Uterus (tissue), 3 donors: ENCODE measurements at regions not wholly inside any gene's neighbourhood (a gene's known extent, or its start where the extent isn't known, plus 50 kb on each side); places are given as distances from the start of the nearest gene placed in this dataset.
A peak's percentile ranks its signal among the peaks of the same experiment; 100 is the strongest.

Experiments used
- DNase-seq, 2 donors: peaks; one replicate each; pipeline ENCODE4 v3.0.0-alpha.2; 2019 to 2020
- H3K27ac ChIP-seq, 2 donors: fragments of 200-600 bp; sonication (generic); 1 replicate in 1 of 2; 2 replicates in 1 of 2; pipeline ENCODE4 v1.5.1; 2016 to 2018
- H3K27me3 ChIP-seq, 2 donors: fragments of 200-600 bp; sonication (generic); one replicate each; pipeline ENCODE4 v1.5.1; 2018 to 2019; ENCODE audit warnings: control low read depth in 1 of 2
- H3K36me3 ChIP-seq, 2 donors: fragments of 200-600 bp; sonication (generic); one replicate each; pipeline ENCODE4 v1.5.1; 2019; ENCODE audit warnings: control low read depth in 1 of 2
- H3K4me1 ChIP-seq, 2 donors: fragments of 200-600 bp; sonication (generic); one replicate each; pipeline ENCODE4 v1.5.1; 2018 to 2019; ENCODE audit warnings: control low read depth in 1 of 2
- H3K4me3 ChIP-seq, 2 donors: fragments of 200-600 bp; sonication (generic); 1 replicate in 1 of 2; 2 replicates in 1 of 2; pipeline ENCODE4 v1.5.1; 2018 to 2019; ENCODE audit warnings: mild to moderate bottlenecking in 1 of 2
- H3K9me3 ChIP-seq, 2 donors: fragments of 200-600 bp; sonication (generic); one replicate each; pipeline ENCODE4 v1.5.1; 2019; ENCODE audit warnings: control low read depth in 1 of 2
- POLR2A ChIP-seq, 2 donors: fragments of 450-650 bp; IDR thresholded peaks; one replicate each; pipeline ENCODE4 v1.6.1; 2016; ENCODE audit warnings: antibody characterized with exemption in 2 of 2, mild to moderate bottlenecking in 1 of 2, moderate library complexity in 1 of 2
- intact Hi-C: fragments of 100-400 bp; cut with DNase I; formaldehyde crosslinking; loops from one replicate; pipeline ENCODE4 v1.15.1; 2023; ENCODE audit warnings: low total_unique reads
- TF ChIP-seq, protein P1 (sequence below), 4 experiments: fragments of 200-600 bp in 2 of 4; fragments of 450-650 bp in 2 of 4; sonication (generic) in 2 of 4; IDR thresholded peaks; one replicate each; pipeline ENCODE4 v1.5.1; 2016 to 2019; ENCODE audit warnings: antibody characterized with exemption in 4 of 4, mild to moderate bottlenecking in 2 of 4, moderate library complexity in 1 of 4
- donor health status: DM: yes; HTN: yes; CAD: no.

DNA sequence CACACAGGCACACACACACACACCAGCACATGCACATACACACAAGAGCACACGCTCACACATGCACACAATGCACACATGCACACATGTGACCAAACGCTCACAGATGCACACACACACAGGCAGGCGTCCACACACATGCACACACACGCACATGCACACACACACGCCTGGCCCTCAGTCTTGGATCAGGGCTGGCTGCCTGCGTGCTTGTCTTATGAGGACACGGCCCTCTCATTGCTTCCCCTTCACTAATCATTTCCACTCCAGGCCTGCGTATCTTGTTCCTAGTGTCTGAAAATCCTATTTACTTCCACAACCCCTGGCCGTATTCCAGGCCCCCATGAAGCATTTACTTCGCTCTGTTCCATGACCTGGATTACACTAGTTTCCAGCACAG, 740.5 kb downstream of the BRD1 start:
- DNase-seq = peak in 1 of 2 donors; percentile 20
- Histone ChIP-seq H3K9me3 (no peaks in the 10 kb centered on the region), H3K27me3 (no peaks in the 10 kb centered on the region), H3K4me1 (no peaks in the 10 kb centered on the region), H3K27ac (no peak overlapping the region), H3K4me3 (no peak overlapping the region), H3K36me3 (no peaks in the 10 kb centered on the region)
- no peak for TF ChIP-seq POLR2A (IDR thresholded peaks at IDR 0.05)
- TF ChIP-seq, protein P1, sequence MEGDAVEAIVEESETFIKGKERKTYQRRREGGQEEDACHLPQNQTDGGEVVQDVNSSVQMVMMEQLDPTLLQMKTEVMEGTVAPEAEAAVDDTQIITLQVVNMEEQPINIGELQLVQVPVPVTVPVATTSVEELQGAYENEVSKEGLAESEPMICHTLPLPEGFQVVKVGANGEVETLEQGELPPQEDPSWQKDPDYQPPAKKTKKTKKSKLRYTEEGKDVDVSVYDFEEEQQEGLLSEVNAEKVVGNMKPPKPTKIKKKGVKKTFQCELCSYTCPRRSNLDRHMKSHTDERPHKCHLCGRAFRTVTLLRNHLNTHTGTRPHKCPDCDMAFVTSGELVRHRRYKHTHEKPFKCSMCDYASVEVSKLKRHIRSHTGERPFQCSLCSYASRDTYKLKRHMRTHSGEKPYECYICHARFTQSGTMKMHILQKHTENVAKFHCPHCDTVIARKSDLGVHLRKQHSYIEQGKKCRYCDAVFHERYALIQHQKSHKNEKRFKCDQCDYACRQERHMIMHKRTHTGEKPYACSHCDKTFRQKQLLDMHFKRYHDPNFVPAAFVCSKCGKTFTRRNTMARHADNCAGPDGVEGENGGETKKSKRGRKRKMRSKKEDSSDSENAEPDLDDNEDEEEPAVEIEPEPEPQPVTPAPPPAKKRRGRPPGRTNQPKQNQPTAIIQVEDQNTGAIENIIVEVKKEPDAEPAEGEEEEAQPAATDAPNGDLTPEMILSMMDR (IDR thresholded peaks at IDR 0.05) = no peak
- intact Hi-C loops = no loop called here

DNA sequence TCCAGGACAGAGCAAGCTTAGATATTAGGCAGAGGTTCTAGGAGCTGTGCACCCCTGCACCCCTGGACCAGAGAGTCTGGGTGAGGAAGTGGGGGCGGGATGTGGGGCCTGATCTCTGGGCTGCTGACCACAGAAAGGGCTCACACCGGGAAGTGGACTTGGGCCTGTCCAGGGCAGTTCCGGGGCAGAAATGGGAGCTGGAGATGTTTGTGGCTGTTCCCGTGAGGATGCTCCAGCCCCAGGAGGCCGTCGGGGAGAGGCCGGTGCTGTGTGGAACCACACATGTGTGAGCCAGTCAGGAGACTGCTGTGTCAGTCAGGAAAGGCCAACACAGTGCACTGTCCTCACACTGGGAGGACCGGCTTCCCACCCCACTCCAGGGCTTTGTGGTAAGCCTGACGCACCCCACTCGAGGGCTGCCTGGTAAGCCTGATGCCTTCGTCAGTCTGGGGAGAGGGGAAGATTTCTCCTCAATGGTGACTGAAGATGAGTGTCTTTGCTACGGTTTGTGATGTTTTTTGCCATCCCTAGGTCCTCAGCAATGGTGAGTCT, 741.0 kb downstream of the BRD1 start:
- DNase-seq = no peak
- Histone ChIP-seq H3K27me3 (no peaks in the 10 kb centered on the region), H3K9me3 (no peaks in the 10 kb centered on the region), H3K27ac (no peak overlapping the region), H3K4me3 (no peak overlapping the region), H3K36me3 (no peaks in the 10 kb centered on the region), H3K4me1 (no peaks in the 10 kb centered on the region)
- intact Hi-C loops = no loop called here
- TF ChIP-seq, protein P1 (IDR thresholded peaks at IDR 0.05) = no peak
- no peak for TF ChIP-seq POLR2A (IDR thresholded peaks at IDR 0.05)

GRCh38 chr22:49086181-49086580, 741.5 kb downstream of the BRD1 start:
- intact Hi-C loops = no loop called here
- H3K27me3 ChIP-seq = no peaks in the 10 kb centered on the region
- TF ChIP-seq, protein P1 (IDR thresholded peaks at IDR 0.05) = no peak
- no peak for TF ChIP-seq POLR2A (IDR thresholded peaks at IDR 0.05)
- H3K4me3 ChIP-seq = no peak overlapping the region
- H3K36me3 ChIP-seq = no peaks in the 10 kb centered on the region
- no peak overlapping the region for H3K27ac ChIP-seq
- no peaks in the 10 kb centered on the region for H3K9me3 ChIP-seq
- DNase-seq = no peak
- H3K4me1 ChIP-seq = no peaks in the 10 kb centered on the region

DNA sequence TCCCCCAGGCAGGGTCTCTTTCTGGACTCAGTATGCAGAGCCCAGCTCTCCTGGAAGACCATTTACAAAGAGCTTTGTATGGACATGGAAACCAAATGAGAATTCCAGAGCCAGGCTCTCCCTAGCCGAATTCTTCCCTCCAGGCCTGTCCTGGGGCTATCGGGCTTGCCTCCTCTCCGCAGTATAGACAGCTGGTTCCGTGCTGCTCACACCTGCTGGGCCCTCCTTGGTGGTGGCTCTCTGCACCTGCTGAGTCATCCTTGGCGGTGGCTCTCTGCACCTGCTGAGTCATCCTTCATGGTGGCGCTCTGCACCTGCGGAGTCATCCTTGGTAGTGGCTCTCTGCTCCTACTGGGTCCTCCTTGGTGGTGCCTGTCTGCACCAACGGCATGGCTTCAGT, 743.5 kb downstream of the BRD1 start:
- Histone ChIP-seq H3K27me3 (no peaks in the 10 kb centered on the region), H3K4me3 (no peak overlapping the region), H3K27ac (no peak overlapping the region), H3K36me3 (no peaks in the 10 kb centered on the region), H3K9me3 (no peaks in the 10 kb centered on the region), H3K4me1 (no peaks in the 10 kb centered on the region)
- no peak for DNase-seq
- TF ChIP-seq, protein P1 (IDR thresholded peaks at IDR 0.05) = no peak
- TF ChIP-seq POLR2A (IDR thresholded peaks at IDR 0.05) = no peak
- intact Hi-C loops = no loop called here

GRCh38 chr22:49083607-49084006, 744.1 kb downstream of the BRD1 start:
- no peaks in the 10 kb centered on the region for H3K9me3 ChIP-seq
- intact Hi-C loops = no loop called here
- H3K36me3 ChIP-seq = no peaks in the 10 kb centered on the region
- no peak overlapping the region for H3K27ac ChIP-seq
- H3K4me1 ChIP-seq = no peaks in the 10 kb centered on the region
- no peak overlapping the region for H3K4me3 ChIP-seq
- H3K27me3 ChIP-seq = no peaks in the 10 kb centered on the region
- no peak for TF ChIP-seq POLR2A (IDR thresholded peaks at IDR 0.05)
- TF ChIP-seq, protein P1 (IDR thresholded peaks at IDR 0.05) = no peak
- no peak for DNase-seq
